ENCODE measurements at regions not wholly inside any gene's neighbourhood (a gene's known extent, or its start where the extent isn't known, plus 50 kb on each side); places are given as distances from the start of the nearest gene placed in this dataset.

DNA sequence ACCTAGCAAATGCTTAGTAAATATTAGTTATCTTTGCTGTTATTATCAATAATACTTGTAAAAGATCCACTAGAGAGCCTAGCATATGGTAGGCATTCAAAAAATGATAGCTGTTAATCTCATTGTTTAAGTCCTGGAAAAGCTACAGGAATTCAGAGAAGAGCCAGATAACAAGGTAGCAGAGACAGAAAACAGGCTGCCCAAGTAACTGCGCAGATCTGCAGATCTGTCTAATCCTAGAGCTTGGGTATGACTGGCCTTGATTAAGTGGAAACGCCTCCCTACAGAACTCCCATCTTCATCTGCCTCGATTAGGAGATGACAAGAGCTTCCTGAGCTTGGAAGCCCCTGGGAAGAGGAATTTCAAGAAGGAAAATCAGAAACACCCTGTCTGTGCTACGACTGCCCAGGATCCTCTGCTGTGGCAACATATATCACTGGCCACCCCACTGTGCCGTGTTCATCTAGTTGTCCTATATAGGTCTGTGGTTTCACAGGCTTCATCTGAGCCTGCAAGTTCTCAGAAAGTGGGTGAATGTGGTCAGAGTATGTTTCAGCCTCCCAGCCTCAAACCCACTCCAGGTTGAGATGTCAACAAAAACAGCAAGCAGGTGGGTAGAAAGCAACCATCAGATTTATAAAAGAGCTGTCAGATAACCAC is 151.5 kb upstream of the PKDCC start:
- H3K4me1 Mint-ChIP-seq = peaks cover 39 to 42% of the 10 kb centered on the region in 2 donors
- peak overlapping the region in 5 of 6 donors; percentile 57 to 84 (median 67) for H3K27ac Mint-ChIP-seq
- H3K4me3 Mint-ChIP-seq = peak overlapping the region; percentile 68 to 87 (median 77)
- no peaks in the 10 kb centered on the region for H3K9me3 Mint-ChIP-seq
- no peaks in the 10 kb centered on the region for H3K36me3 Mint-ChIP-seq
- peak; percentile 75 to 87 (median 82) for DNase-seq
- peaks cover 3 to 32% (median 23%) of the 10 kb centered on the region in 3 donors for H3K27me3 Mint-ChIP-seq (ENCODE audit: low read depth in 3 of 3)

DNA sequence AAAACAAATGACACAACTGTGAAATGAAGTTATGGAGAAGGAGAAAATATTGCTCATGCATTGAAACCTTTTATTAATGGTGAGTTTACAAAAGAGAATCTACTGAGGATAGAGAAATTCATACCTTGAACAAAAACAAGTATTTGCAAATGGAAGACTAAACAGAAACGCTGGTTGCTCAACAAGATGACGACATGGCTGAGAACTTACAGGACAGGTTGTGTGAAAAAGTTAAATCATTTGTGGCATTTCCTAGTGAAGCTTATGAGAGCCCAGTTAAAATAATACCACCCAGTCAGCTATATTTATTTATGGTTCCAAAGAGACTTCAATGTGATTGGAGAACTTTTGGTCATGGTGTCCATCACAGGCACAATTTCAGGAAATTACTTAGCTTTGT is 148.6 kb upstream of the PKDCC start:
- peaks cover 39 to 42% of the 10 kb centered on the region in 2 donors for H3K4me1 Mint-ChIP-seq
- H3K27me3 Mint-ChIP-seq (ENCODE audit: low read depth in 3 of 3) = peaks cover 4 to 26% (median 21%) of the 10 kb centered on the region in 3 donors
- no peak overlapping the region for H3K4me3 Mint-ChIP-seq
- no peak for DNase-seq
- H3K9me3 Mint-ChIP-seq = no peaks in the 10 kb centered on the region
- H3K27ac Mint-ChIP-seq = no peak overlapping the region
- peaks cover 0 to 3% (median 3%) of the 10 kb centered on the region in 3 donors for H3K36me3 Mint-ChIP-seq

DNA sequence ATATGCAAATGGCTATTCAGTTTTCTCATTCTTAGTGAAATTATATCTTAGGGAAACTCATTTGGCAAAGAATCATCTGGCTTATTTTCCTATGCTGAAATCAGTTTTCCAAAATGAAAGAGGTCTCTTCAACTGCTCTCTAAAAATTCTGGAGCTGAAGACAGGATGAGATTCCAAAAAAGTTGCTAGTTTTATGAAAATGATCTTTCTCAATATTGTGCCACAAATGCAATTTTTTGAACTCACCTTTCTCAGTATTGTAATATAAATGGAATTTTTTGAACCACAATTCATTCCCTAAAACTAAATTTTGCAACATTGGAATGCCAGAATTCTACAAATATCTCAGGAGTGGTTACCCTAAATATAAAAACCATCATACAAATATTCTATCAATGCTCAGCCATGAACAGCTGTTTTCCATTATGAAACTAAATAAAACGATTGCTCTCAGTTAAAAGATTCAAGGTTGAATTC is 147.7 kb upstream of the PKDCC start:
- H3K36me3 Mint-ChIP-seq = peaks cover 0 to 5% (median 3%) of the 10 kb centered on the region in 3 donors
- H3K27ac Mint-ChIP-seq = no peak overlapping the region
- H3K9me3 Mint-ChIP-seq = no peaks in the 10 kb centered on the region
- H3K4me3 Mint-ChIP-seq = no peak overlapping the region
- peaks cover 4 to 27% (median 12%) of the 10 kb centered on the region in 3 donors for H3K27me3 Mint-ChIP-seq (ENCODE audit: low read depth in 3 of 3)
- DNase-seq = no peak
- H3K4me1 Mint-ChIP-seq = peaks cover 31 to 34% of the 10 kb centered on the region in 2 donors

DNA sequence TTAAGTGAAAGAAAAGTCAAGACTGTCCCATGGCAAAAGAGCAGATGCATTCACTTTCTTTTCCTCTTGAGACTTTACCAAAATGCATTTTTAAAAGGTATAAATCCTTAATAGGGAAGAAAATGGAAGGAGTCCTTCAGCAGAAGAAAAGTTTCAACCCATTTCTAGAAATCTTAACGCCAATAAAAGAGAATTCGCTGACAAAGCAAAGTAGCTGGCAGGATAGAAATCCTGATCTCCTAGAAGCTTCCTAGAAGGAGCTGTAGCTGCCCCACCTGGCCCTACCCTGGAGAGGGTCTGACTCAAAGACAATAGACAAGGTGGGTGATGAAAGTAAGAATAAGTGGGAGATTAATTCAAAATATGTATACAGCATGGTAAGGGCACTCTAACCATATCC is 144.9 kb upstream of the PKDCC start:
- Mint-ChIP-seq H3K36me3 (peaks cover 0 to 5% (median 5%) of the 10 kb centered on the region in 3 donors), H3K9me3 (no peaks in the 10 kb centered on the region), H3K27me3 (ENCODE audit: low read depth in 3 of 3) (peaks cover 3 to 23% (median 4%) of the 10 kb centered on the region in 3 donors), H3K27ac (no peak overlapping the region), H3K4me1 (peaks cover 4 to 7% of the 10 kb centered on the region in 2 donors), H3K4me3 (no peak overlapping the region)
- no peak for DNase-seq

DNA sequence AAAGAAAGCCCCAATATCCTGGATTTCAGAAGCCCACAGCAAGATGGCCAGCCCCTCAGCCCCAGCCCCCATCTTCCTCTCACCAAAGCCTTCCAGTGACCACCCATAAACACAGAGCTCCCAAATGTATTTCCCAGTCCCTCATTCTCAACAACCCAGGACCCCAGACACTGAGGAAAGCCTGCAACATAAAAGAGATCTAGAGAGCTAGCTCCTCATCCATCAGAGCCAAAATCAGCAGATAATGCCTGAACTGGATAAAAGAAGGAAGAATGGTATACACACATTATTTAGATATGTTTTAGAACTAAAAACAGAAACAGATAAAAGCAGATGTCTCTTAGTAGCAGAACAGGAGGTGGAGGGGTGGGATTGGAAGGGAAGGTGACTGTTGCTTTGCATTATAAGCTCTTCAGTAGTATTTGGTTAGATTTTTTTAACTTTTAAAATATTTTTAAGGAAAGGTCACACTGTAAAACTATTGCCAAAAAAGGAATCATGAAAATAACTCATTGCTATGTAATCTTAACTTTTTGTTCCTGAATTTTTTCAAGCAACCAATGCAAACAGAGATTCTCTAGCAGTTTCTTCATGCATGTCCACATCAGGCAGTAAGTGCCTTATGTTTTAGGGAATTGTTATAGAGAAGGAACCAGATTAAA is 144.2 kb upstream of the PKDCC start:
- Mint-ChIP-seq H3K9me3 (no peaks in the 10 kb centered on the region), H3K36me3 (peaks cover 0 to 5% (median 5%) of the 10 kb centered on the region in 3 donors), H3K27me3 (ENCODE audit: low read depth in 3 of 3) (peaks cover 3 to 23% (median 6%) of the 10 kb centered on the region in 3 donors), H3K27ac (no peak overlapping the region), H3K4me3 (no peak overlapping the region), H3K4me1 (peaks cover 0 to 3% of the 10 kb centered on the region in 2 donors)
- no peak for DNase-seq

DNA sequence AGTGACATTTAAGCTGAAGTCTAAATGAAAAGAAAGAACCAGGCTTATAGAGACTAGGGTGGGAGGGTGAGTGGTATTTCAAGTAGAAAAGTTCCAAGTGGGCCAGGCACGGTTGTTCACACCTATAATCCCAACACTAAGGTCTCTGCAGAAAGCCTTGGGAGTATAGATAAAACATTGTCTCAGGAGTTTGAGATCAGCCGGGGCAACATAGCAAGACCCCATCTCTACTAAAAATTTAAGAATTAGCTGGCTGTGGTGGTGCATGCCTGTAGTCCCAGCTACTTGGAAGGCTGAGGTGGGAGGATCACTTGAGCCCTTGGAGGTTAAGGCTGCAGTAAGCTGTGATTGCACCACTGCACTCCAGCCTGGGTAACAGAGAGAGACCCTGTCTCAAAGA is 143.4 kb upstream of the PKDCC start:
- H3K4me1 Mint-ChIP-seq = peaks cover 0 to under 1% of the 10 kb centered on the region in 2 donors

DNA sequence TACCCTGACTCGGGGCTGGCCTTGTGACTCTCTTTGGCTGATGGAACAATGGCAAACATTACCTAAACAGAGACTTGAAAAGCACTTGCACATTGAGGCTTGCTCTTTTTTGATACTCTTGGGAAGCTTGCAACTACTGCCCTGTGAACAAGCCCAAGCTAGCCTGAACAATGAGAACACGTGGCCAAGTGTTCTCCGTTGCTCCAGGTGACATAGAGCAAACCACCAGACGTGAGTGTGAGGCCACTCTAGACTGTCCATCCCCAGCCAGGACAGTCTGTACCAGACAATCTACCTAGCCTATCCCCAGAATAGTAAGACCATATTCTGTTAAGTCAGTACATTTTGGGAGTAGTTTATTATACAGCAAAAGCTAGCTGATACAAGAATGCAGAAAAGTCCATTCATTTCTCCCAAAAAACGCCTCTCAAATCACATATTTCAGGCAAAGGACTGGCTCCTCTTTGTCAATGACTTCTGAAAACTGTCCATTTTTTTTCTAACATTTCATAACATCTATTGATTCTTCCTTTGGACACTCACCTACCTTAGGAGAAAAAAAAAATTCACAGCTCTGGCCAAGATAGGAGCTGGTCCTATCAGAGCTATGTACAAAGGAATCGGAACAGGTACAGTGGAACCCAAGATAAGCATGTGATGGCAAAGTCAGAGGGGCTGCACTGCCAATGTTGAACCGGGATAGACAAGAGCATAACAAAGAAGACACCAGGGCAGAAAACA is 142.1 kb upstream of the PKDCC start:
- DNase-seq = no peak
- Mint-ChIP-seq H3K27ac (no peak overlapping the region), H3K36me3 (peaks cover 0 to 5% (median 5%) of the 10 kb centered on the region in 3 donors), H3K9me3 (no peaks in the 10 kb centered on the region), H3K4me1 (peaks cover 5 to 14% of the 10 kb centered on the region in 2 donors), H3K4me3 (no peak overlapping the region), H3K27me3 (ENCODE audit: low read depth in 3 of 3) (peaks cover 4 to 13% (median 5%) of the 10 kb centered on the region in 3 donors)

More for the DNA sequence above, 143.4 kb upstream of the PKDCC start:
- H3K36me3 Mint-ChIP-seq = peaks cover 0 to 5% (median 5%) of the 10 kb centered on the region in 3 donors
- H3K4me3 Mint-ChIP-seq = no peak overlapping the region
- no peak overlapping the region for H3K27ac Mint-ChIP-seq
- H3K9me3 Mint-ChIP-seq = no peaks in the 10 kb centered on the region
- H3K27me3 Mint-ChIP-seq (ENCODE audit: low read depth in 3 of 3) = peaks cover 4 to 16% (median 5%) of the 10 kb centered on the region in 3 donors
- no peak for DNase-seq

DNA sequence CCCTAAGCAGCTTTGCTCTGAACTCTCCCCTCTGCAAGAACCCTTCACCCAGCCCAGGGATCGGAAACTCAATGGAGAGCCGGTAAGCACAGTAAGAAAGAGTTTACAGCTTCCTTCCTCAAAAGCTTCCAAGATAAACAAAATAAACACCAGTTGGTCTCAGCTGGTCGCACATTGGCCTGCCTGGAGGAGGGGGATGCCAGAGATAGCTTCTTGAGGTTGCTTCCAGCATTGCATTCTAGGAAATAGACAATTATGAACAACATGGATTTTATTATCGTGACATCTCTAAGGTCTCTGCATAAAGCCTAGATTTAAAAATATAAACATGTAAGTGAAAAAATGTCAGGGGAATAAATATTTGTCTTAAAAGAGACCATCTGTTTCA is 141.5 kb upstream of the PKDCC start:
- Mint-ChIP-seq H3K27ac (no peak overlapping the region), H3K27me3 (ENCODE audit: low read depth in 3 of 3) (peaks cover 5 to 13% (median 6%) of the 10 kb centered on the region in 3 donors), H3K4me1 (peaks cover 5 to 19% of the 10 kb centered on the region in 2 donors), H3K4me3 (no peak overlapping the region), H3K9me3 (no peaks in the 10 kb centered on the region), H3K36me3 (peaks cover 0 to 5% (median 5%) of the 10 kb centered on the region in 3 donors)
- DNase-seq = no peak

DNA sequence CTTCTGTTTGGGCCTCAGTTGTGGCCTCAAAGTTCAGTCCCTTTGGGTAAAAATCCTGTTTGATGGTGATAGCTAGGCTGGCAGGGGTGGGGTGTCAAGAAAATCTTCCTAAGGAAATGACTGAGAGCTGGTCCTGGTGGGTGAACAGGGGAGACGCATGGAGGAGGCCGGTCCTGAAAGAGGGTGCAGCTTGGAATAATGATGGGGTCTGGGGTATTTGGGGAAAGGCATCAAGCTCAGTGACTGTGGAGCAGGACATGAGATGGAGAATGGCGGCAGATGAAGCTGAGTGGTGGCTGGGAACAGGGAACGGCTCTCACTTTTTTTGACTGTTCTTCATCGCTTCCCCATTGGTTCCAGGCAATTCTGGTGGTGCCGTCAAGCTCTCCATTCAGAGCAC is 140.7 kb upstream of the PKDCC start:
- Mint-ChIP-seq H3K27me3 (ENCODE audit: low read depth in 3 of 3) (peaks cover 5 to 11% (median 8%) of the 10 kb centered on the region in 3 donors), H3K27ac (no peak overlapping the region), H3K4me1 (peaks cover 5 to 20% of the 10 kb centered on the region in 2 donors), H3K4me3 (no peak overlapping the region), H3K9me3 (no peaks in the 10 kb centered on the region), H3K36me3 (peaks cover 0 to 5% (median 3%) of the 10 kb centered on the region in 3 donors)
- DNase-seq = no peak

DNA sequence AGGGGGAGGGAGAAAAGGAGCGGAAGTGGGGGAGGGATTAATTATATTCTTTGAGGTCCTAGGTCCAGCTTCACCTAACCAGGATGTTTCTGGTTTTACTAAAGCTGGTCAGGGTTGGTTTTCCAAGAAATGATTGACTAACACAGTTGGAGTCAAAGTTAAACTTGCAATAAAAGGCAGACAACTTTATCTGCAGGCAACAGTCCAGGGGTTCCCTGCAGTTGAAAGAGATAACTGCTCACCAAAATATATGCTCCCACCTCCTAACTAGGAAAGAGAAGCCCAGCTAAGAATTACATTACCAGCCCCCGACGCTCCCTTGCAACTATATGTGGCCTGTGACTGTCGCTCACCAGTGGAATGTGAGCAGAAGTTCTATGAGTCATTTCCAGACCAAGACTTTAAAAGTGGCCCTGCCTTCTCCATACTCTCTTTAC is 140.0 kb upstream of the PKDCC start:
- Mint-ChIP-seq H3K4me1 (peaks cover 5 to 20% of the 10 kb centered on the region in 2 donors), H3K4me3 (no peak overlapping the region), H3K9me3 (no peaks in the 10 kb centered on the region), H3K27me3 (ENCODE audit: low read depth in 3 of 3) (peaks cover 5 to 11% (median 8%) of the 10 kb centered on the region in 3 donors), H3K27ac (no peak overlapping the region), H3K36me3 (peaks cover 0 to 8% (median 3%) of the 10 kb centered on the region in 3 donors)
- no peak for DNase-seq

DNA sequence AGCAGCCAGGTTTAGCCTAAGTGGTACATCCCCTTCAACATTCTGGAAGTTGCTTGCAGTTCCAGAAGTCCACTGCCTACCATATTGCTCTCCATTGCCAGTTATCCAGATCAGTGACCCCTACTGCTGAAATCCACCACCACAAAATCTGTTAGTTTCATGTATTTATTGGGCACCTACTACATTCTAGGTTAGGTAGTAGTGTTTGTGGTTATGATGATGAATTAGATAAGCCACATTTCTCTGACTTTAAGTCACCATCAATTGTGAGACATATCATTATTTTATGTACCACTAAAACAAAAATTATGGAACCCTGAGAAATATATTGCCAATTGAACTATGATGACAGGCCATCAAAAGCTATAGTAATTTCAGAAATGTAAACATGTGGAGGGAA is 139.5 kb upstream of the PKDCC start:
- no peak for DNase-seq
- no peak overlapping the region for H3K4me3 Mint-ChIP-seq
- H3K4me1 Mint-ChIP-seq = peaks cover 5 to 20% of the 10 kb centered on the region in 2 donors
- H3K27ac Mint-ChIP-seq = no peak overlapping the region
- H3K9me3 Mint-ChIP-seq = no peaks in the 10 kb centered on the region
- peaks cover 3 to 8% (median 6%) of the 10 kb centered on the region in 3 donors for H3K27me3 Mint-ChIP-seq (ENCODE audit: low read depth in 3 of 3)
- peaks cover 0 to 11% (median 3%) of the 10 kb centered on the region in 3 donors for H3K36me3 Mint-ChIP-seq

DNA sequence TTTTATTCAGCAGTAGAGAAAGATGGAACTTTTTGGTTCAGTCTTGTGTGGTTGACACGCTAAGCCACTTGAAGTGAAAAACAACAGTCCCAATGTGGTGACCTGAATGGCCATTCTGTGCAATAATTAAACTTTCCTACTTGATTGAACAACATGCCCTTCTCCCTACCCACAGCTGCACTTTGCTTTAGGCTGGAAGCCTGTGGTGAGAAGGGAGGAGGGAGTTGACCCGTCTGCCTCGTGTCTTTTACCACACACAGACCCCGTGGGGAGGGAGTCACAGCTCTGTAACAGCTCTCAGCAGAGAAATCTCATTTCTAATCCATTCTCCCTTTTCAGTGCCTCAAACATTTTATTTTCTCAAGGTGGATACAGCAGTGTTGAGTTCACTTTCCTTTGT is 138.2 kb upstream of the PKDCC start:
- Mint-ChIP-seq H3K4me1 (peaks cover 5 to 20% of the 10 kb centered on the region in 2 donors), H3K27ac (peak overlapping the region in 1 of 6 donors; percentile 42), H3K9me3 (no peaks in the 10 kb centered on the region), H3K4me3 (no peak overlapping the region), H3K27me3 (ENCODE audit: low read depth in 3 of 3) (peaks cover 6 to 9% (median 7%) of the 10 kb centered on the region in 3 donors), H3K36me3 (peaks cover 0 to 12% (median 3%) of the 10 kb centered on the region in 3 donors)
- no peak for DNase-seq

DNA sequence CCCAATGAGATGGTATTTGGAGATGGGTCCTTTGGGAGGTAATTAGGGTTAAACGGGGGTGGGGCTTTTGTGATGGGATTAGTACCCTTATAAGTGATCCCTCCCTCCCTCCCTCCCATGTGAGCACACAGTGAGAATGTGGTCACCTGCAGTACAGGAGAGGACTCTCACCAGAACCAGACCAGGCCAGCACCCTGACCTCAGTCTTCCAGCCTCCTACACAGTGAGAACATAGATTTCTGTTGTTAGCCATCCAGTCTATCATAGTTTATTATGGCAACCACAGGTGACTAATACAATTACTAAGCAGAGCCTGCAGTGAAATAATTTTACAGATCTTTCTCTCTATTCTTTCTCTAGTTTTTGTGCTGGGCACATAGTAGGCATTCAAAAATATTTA is 137.7 kb upstream of the PKDCC start:
- peaks cover 5 to 20% of the 10 kb centered on the region in 2 donors for H3K4me1 Mint-ChIP-seq
- peaks cover 0 to 13% (median 3%) of the 10 kb centered on the region in 3 donors for H3K36me3 Mint-ChIP-seq
- no peak overlapping the region for H3K27ac Mint-ChIP-seq
- H3K9me3 Mint-ChIP-seq = no peaks in the 10 kb centered on the region
- DNase-seq = no peak
- H3K27me3 Mint-ChIP-seq (ENCODE audit: low read depth in 3 of 3) = peaks cover 6 to 7% (median 7%) of the 10 kb centered on the region in 3 donors
- H3K4me3 Mint-ChIP-seq = no peak overlapping the region

Data from immature natural killer cell (primary cell).